ENCODE measurements at regions not wholly inside any gene's neighbourhood (a gene's known extent, or its start where the extent isn't known, plus 50 kb on each side); places are given as distances from the start of the nearest gene placed in this dataset.

DNA sequence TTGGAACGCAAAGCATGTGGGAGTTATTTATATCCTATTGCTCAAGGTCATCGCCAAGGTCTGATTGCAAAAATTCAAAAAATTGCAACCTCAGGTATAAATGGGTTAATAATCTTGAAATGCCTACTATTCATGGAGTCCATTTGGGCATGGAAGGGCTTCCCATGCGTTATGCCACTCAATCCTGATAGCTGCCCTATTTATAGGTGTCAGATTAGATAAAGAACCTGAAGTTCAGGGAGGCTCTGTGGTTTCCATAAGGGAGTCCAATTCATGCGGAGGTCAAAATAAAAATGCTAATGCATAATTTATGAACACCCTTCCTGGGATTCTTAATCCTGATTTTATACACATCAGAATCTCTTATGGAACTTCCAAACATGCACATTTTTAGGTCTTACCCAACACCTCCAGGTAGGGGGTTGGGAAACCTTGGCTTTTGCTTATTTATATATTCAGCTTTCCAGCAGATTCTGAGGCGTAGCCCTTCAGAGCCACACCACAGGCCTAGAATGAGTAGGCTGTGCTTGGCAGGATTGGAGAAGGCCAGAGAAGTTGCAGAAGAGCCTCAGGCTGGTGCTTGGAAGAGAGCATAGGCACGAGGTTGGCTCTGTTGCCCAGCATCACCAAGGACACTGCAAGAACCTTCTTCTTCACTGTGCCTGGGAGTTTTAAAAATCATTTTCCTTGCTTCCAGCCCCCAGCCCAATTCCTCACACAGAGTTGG is 324.4 kb upstream of the CFAP20DC start:
- TF ChIP-seq, protein P1, sequence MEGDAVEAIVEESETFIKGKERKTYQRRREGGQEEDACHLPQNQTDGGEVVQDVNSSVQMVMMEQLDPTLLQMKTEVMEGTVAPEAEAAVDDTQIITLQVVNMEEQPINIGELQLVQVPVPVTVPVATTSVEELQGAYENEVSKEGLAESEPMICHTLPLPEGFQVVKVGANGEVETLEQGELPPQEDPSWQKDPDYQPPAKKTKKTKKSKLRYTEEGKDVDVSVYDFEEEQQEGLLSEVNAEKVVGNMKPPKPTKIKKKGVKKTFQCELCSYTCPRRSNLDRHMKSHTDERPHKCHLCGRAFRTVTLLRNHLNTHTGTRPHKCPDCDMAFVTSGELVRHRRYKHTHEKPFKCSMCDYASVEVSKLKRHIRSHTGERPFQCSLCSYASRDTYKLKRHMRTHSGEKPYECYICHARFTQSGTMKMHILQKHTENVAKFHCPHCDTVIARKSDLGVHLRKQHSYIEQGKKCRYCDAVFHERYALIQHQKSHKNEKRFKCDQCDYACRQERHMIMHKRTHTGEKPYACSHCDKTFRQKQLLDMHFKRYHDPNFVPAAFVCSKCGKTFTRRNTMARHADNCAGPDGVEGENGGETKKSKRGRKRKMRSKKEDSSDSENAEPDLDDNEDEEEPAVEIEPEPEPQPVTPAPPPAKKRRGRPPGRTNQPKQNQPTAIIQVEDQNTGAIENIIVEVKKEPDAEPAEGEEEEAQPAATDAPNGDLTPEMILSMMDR (IDR thresholded peaks at IDR 0.05), result no peak
- no peak for TF ChIP-seq POLR2A (IDR thresholded peaks at IDR 0.05)

Data from heart left ventricle (tissue), 13 donors.